NCI-H2227 (cell line): ENCODE measurements at regions not wholly inside any gene's neighbourhood (a gene's known extent, or its start where the extent isn't known, plus 50 kb on each side); places are given as distances from the start of the nearest gene placed in this dataset.
"Not testable (repeated sequence)": the region's sequence is repeated elsewhere in the genome, so short reads cannot be mapped to it uniquely, and the experiment has no call there.

Experiments used
- DNase-seq: peaks from one replicate; lab custom pipeline; 2025; ENCODE audit not compliant: unreplicated experiment; lab: John Stamatoyannopoulos, UW

DNA sequence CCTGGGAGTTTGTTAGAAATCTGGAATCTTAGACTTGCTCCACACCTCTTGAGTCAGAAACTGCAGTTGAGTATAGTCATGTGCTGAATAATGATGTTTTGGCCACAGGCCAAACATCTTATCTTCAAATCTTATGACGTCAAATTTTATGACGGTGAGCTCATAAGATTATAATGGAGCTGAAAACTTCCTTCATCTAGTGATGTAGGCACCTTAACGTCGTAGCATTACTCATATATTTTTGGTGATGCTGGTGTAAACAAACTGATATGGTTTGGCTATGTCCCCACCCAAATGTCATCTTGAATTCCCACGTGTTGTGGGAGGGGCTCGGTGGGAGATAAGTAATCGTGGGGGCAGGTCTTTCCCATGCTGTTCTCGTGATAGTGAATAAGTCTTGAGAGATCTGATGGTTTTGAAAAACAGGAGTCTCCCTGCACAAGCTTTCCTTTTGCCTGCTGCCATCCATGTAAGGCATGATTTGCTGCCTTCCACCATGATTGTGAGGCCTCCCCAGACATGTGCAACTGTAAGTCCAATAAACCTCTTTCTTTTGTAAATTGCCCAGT lies 268.0 kb upstream of the PROK2 start:
- DNase-seq, result no peak

GRCh38 chr3:72050771-72051170 lies 265.8 kb upstream of the PROK2 start:
- DNase-seq, result no peak

DNA sequence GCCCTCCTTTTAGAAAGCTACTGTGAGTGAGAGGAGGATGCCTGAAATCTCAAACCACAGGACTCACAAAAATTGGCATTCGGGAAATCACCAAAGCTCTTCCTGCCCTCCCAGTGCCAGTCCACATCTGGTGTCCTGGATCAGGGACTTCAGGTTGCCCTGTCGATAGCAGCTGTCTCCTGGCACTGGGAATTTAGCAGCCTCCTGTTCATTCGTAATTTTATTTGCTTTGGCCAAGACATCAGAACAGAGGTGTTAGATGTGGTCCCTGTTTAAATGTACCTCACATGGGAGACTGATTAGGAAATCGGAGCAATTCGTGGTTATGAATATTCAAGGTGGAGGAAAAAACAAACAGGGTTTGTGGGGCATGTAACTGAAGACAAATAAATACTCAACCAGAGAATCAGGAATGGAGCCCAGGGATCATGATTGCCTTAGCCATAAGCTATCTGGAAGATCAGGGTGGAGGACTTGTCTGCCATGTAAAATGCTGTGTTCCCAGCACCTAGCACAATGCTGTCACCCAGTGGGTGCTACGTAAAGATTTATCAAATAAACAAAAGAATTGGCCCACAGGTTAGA lies 265.2 kb upstream of the PROK2 start:
- DNase-seq, result no peak

- no peak for DNase-seq
Measured at GRCh38 chr3:72049300-72049699, 264.4 kb upstream of the PROK2 start.

DNA sequence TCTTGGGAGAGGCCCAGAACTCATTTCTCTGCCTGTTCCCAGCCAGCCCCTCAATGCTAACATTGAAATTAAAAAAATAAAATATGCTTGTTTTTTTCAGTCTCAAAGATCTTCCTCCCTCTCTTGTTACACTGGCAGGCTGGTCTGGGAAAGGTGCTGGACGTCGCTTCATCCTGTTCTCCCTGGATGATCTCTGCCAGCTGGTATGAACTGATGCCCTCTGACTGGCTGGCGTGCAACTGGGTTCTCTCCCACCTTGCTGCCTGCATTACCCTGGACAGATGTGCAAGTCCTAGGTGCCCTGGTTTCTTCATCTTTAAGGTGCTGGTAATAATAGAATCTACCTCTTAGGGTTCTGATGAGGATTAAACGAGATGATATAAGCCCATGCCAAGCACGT lies 263.9 kb upstream of the PROK2 start:
- no peak for DNase-seq

- no peak for DNase-seq
Measured at GRCh38 chr3:72047221-72047871, 262.4 kb upstream of the PROK2 start.

GRCh38 chr3:72044231-72044855 lies 259.4 kb upstream of the PROK2 start:
- DNase-seq, result no peak

- DNase-seq, result no peak
Measured at GRCh38 chr3:72043204-72044133, 258.5 kb upstream of the PROK2 start.

DNA sequence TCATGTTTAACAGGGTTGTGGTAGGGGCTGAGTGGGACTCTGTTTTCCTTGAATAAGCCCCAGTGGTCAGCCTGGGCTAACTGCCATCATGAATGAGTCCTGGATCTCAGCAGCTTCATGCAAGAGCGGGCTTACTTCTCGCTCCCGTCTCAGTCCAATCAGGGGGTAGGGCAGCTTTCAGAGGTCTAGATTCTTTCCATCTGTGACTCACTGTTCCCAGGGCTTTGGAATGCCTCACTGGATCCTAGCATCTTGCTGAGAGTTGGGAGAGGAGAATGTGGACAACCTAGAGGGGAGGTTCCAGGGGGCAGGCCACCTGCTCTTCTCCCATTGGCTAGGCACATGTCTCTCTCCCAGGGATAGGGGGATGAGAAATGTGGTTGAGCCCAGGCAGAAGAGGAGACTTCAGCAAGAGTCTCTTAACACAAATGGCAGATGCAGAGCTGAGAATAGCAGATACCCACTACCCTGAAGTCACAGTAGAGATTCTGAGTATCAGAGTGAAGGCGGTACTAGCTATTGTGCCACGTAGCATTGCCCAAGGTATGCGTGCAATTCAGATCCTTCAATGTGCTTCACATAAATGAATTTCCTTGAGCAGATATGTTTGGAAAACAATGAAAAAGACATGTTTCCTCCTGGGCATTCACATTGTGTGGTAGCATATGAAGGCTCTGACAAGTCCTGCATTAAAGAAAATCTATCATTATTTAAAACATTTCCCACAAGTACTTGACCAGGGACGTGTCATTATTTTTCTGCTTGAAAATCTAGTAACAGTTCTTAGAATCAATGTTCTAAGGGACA lies 257.7 kb upstream of the PROK2 start:
- no peak for DNase-seq

- DNase-seq, result no peak
Measured at GRCh38 chr3:72041511-72041910, 256.6 kb upstream of the PROK2 start.

DNA sequence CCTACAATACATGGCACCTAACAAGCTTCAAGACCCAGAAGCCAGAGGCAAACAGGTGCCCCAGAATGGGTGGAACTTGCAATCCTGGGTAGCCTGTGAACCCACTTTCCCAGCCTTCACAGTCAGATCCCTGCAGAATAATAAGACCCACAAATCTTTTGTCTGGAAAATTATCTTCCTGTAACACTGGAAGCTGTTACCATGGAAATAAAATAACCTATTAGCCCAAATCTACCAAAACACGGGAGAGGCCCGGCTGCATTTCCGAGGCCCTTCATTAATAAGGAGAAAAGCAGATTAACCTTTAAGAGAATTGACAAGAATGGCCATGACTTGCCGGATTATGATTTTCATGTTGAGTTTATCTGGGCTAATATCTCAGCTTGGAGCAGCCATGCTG lies 256.1 kb upstream of the PROK2 start:
- peak; percentile 49 for DNase-seq

GRCh38 chr3:72039677-72040076 lies 254.7 kb upstream of the PROK2 start:
- no peak for DNase-seq

GRCh38 chr3:72036899-72037298 lies 252.0 kb upstream of the PROK2 start:
- DNase-seq, result no peak

DNA sequence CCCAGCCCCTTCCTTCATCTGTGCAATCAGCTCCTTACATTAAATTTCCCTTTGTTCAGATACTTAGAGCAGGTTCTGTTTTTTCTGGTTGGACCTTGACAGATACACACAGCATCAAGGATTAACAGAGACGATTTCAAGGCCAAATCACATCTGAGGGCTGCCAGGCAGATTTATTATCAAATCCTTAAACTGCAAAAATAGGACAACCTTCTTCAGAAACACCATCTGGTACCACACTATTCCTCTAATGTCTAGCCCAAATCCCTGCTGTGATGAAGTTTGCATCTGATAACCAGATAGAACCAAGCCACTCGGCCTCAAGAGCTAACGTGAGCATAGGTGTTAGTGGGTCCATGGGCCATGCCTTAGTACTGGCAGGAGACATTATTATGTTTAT lies 250.7 kb upstream of the PROK2 start:
- DNase-seq, result no peak

- DNase-seq, result no peak
Measured at GRCh38 chr3:72034986-72035385, 250.0 kb upstream of the PROK2 start.

DNA sequence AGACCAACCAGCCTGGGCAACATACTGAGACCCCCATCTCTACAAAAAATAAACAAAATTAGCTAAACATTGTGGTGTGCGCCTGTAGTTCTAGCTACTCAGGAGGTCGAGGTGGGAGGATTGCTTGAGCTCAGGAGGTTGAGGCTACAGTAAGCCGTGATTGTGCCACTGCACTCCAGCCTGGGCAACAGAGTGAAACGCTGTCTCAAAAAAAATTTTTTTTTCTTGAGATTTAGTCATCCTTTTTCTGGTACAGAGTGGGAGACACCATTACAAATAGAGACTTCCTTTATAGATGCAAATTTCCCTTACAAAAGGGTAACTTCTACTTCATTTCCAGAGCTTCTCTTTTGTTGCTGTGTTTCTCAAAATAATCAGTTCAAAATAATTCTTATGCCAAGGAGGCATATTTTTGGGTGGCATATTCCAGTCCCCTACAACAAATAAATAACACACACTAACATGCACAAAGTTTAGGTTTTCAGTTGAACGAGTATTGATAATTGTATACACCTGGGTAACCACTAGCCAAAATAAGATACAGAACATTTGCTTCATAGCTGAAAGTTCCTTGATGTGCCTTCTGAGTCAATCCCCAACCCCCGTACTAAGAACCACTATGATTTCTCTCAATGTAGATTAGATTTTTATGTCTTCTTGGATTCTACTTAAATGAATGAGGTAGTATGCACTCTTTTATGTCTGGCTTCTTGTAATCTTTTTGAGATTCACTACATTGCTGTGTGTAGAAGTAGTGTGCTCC lies 248.9 kb upstream of the PROK2 start:
- no peak for DNase-seq

GRCh38 chr3:72032441-72033135 lies 247.6 kb upstream of the PROK2 start:
- no peak for DNase-seq

DNA sequence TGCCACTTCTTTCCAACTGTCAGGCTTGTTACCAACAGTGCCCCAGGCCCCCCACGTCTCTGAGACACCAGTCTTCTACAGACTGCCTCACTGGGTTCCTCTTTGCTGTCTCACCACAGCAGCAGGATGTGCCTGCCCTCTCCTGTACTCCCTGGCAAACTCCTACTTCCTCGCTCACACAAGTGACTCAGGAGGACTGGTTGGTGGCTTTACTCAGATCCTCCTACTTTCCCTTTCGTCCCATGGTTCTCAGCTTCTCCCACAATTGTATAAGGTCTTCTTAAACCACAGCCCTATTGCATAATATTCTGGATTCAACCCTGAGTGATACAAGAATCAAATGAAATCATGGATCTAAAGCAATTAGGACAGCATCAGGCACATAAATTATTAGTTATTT lies 246.6 kb upstream of the PROK2 start:
- DNase-seq, result no peak

DNA sequence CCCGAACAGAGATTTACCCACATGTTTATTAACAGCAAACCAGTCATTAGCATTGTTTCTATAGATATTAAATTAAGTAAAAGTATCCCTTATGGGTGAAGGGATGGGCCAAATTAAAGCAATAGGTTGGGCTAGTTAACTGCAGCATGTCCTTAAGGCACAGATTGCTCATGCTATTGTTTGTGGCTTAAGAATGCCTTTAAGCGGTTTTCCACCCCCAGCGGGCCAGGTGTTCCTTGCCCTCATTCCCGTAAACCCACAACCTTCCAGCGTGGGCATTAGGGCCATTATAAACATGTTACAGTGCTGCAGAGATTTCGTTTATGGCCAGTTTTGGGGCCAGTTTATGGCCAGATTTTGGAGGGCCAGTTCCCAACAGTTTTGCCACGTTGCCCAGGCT lies 245.3 kb upstream of the PROK2 start:
- DNase-seq, result not testable (repeated sequence)
